ENCODE measurements at regions not wholly inside any gene's neighbourhood (a gene's known extent, or its start where the extent isn't known, plus 50 kb on each side); places are given as distances from the start of the nearest gene placed in this dataset.

GRCh38 chr3:68328049-68328448 lies 604.3 kb downstream of the TAFA4 start:
- H4K20me1 ChIP-seq (ENCODE audit: insufficient read depth, low read length, poor library complexity, severe bottlenecking): no peaks in the 10 kb centered on the region
- H3K36me3 ChIP-seq (ENCODE audit: insufficient read depth, low read length): no peaks in the 10 kb centered on the region
- H3K9me2 ChIP-seq (replicated peaks; ENCODE audit: low read depth, low read length): no peaks in the 10 kb centered on the region
- no peak overlapping the region for H3K4me3 ChIP-seq (ENCODE audit: low read length, poor library complexity, severe bottlenecking)
- no peaks in the 10 kb centered on the region for H3F3A ChIP-seq (ENCODE audit: low read depth)
- TF ChIP-seq, protein P1, sequence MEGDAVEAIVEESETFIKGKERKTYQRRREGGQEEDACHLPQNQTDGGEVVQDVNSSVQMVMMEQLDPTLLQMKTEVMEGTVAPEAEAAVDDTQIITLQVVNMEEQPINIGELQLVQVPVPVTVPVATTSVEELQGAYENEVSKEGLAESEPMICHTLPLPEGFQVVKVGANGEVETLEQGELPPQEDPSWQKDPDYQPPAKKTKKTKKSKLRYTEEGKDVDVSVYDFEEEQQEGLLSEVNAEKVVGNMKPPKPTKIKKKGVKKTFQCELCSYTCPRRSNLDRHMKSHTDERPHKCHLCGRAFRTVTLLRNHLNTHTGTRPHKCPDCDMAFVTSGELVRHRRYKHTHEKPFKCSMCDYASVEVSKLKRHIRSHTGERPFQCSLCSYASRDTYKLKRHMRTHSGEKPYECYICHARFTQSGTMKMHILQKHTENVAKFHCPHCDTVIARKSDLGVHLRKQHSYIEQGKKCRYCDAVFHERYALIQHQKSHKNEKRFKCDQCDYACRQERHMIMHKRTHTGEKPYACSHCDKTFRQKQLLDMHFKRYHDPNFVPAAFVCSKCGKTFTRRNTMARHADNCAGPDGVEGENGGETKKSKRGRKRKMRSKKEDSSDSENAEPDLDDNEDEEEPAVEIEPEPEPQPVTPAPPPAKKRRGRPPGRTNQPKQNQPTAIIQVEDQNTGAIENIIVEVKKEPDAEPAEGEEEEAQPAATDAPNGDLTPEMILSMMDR (conservative IDR thresholded peaks at IDR 0.05; ENCODE audit: low read length): no peak
- TF ChIP-seq EZH2phosphoT487 (IDR thresholded peaks at IDR 0.05; ENCODE audit: borderline replicate concordance): no peak
- H3K4me2 ChIP-seq (ENCODE audit: low read depth, low read length, poor library complexity, severe bottlenecking): no peak overlapping the region
- no peak overlapping the region for H2AFZ ChIP-seq (ENCODE audit: low read length)
- H3K4me1 ChIP-seq (ENCODE audit: insufficient read depth, low read length, poor library complexity, severe bottlenecking): no peaks in the 10 kb centered on the region
- no peak overlapping the region for H3K9ac ChIP-seq (ENCODE audit: low read depth, low read length, poor library complexity, severe bottlenecking)
- H3K9me3 ChIP-seq (ENCODE audit: insufficient read depth, low read depth, low read length): no peaks in the 10 kb centered on the region
- H3K79me2 ChIP-seq (ENCODE audit: insufficient read depth, low read length): no peaks in the 10 kb centered on the region
- H3K27me3 ChIP-seq (ENCODE audit: insufficient read depth, low read length, poor library complexity, severe bottlenecking): no peaks in the 10 kb centered on the region

GRCh38 chr3:68315964-68316363 lies 616.4 kb downstream of the TAFA4 start:
- TF ChIP-seq EZH2phosphoT487 (IDR thresholded peaks at IDR 0.05; ENCODE audit: borderline replicate concordance): no peak
- TF ChIP-seq, protein P1 (conservative IDR thresholded peaks at IDR 0.05; ENCODE audit: low read length): no peak
- Histone ChIP-seq H3K9me3 (ENCODE audit: insufficient read depth, low read depth, low read length) (no peaks in the 10 kb centered on the region), H3K9ac (ENCODE audit: low read depth, low read length, poor library complexity, severe bottlenecking) (no peak overlapping the region), H3K9me2 (replicated peaks; ENCODE audit: low read depth, low read length) (no peaks in the 10 kb centered on the region), H3F3A (ENCODE audit: low read depth) (no peaks in the 10 kb centered on the region), H2AFZ (ENCODE audit: low read length) (no peak overlapping the region), H3K4me1 (ENCODE audit: insufficient read depth, low read length, poor library complexity, severe bottlenecking) (no peaks in the 10 kb centered on the region), H3K36me3 (ENCODE audit: insufficient read depth, low read length) (no peaks in the 10 kb centered on the region), H3K4me2 (ENCODE audit: low read depth, low read length, poor library complexity, severe bottlenecking) (no peak overlapping the region), H3K79me2 (ENCODE audit: insufficient read depth, low read length) (no peaks in the 10 kb centered on the region), H4K20me1 (ENCODE audit: insufficient read depth, low read length, poor library complexity, severe bottlenecking) (no peaks in the 10 kb centered on the region), H3K4me3 (ENCODE audit: low read length, poor library complexity, severe bottlenecking) (no peak overlapping the region), H3K27me3 (ENCODE audit: insufficient read depth, low read length, poor library complexity, severe bottlenecking) (no peaks in the 10 kb centered on the region)

DNA sequence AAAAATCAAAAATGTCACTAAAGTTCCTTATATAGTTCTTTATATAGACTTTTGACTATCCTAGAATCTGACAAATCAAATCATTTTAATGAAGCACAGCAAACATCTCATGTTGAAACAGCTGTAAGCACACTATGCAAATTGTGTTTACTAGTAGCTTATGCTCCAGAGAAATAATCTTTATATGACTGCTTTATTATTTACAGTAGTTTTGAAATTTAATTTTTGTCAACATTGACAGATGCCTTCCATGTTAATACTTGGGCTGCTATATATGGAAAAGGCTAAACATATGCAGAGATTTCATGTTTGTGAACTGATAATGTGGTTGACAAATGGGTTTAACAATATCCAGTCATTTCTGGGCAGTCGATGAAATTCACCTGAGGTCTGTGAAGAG lies 616.8 kb downstream of the TAFA4 start:
- H3K4me2 ChIP-seq (ENCODE audit: low read depth, low read length, poor library complexity, severe bottlenecking): no peak overlapping the region
- no peaks in the 10 kb centered on the region for H3K9me2 ChIP-seq (replicated peaks; ENCODE audit: low read depth, low read length)
- H3K9me3 ChIP-seq (ENCODE audit: insufficient read depth, low read depth, low read length): no peaks in the 10 kb centered on the region
- no peaks in the 10 kb centered on the region for H4K20me1 ChIP-seq (ENCODE audit: insufficient read depth, low read length, poor library complexity, severe bottlenecking)
- H3F3A ChIP-seq (ENCODE audit: low read depth): no peaks in the 10 kb centered on the region
- no peaks in the 10 kb centered on the region for H3K36me3 ChIP-seq (ENCODE audit: insufficient read depth, low read length)
- no peak overlapping the region for H3K4me3 ChIP-seq (ENCODE audit: low read length, poor library complexity, severe bottlenecking)
- H3K79me2 ChIP-seq (ENCODE audit: insufficient read depth, low read length): no peaks in the 10 kb centered on the region
- H3K27me3 ChIP-seq (ENCODE audit: insufficient read depth, low read length, poor library complexity, severe bottlenecking): no peaks in the 10 kb centered on the region
- H3K9ac ChIP-seq (ENCODE audit: low read depth, low read length, poor library complexity, severe bottlenecking): no peak overlapping the region
- H3K4me1 ChIP-seq (ENCODE audit: insufficient read depth, low read length, poor library complexity, severe bottlenecking): no peaks in the 10 kb centered on the region
- TF ChIP-seq, protein P1 (conservative IDR thresholded peaks at IDR 0.05; ENCODE audit: low read length): no peak
- TF ChIP-seq EZH2phosphoT487 (IDR thresholded peaks at IDR 0.05; ENCODE audit: borderline replicate concordance): no peak
- H2AFZ ChIP-seq (ENCODE audit: low read length): no peak overlapping the region
